Progenitor cell of endocrine pancreas (in vitro differentiated cells): ENCODE measurements at regions not wholly inside any gene's neighbourhood (a gene's known extent, or its start where the extent isn't known, plus 50 kb on each side); places are given as distances from the start of the nearest gene placed in this dataset.

Experiments
- DNase-seq: peaks from one replicate; pipeline ENCODE4 v3.0.0; 2021; ENCODE audit warnings: low spot score; ENCODE audit not compliant: unreplicated experiment
- H3K27ac Mint-ChIP-seq: 2 replicates; pipeline ENCODE4 v1.8.0; 2021; ENCODE audit warnings: mild to moderate bottlenecking, moderate library complexity, mixed read lengths
- H3K27me3 Mint-ChIP-seq: 2 replicates; pipeline ENCODE4 v1.8.0; 2021; ENCODE audit warnings: mixed read lengths
- H3K36me3 Mint-ChIP-seq: 2 replicates; pipeline ENCODE4 v1.8.0; 2022; ENCODE audit warnings: mixed read lengths; ENCODE audit not compliant: insufficient read depth
- H3K4me1 Mint-ChIP-seq: 2 replicates; pipeline ENCODE4 v1.8.0; 2021; ENCODE audit warnings: low read depth, mixed read lengths
- H3K4me3 Mint-ChIP-seq: 2 replicates; pipeline ENCODE4 v1.8.0; 2021; ENCODE audit warnings: low read depth, mild to moderate bottlenecking, moderate library complexity, mixed read lengths
- H3K9me3 Mint-ChIP-seq: 2 replicates; pipeline ENCODE4 v1.8.0; 2021; ENCODE audit warnings: low read depth, mixed read lengths
- TF ChIP-seq, protein P1 (sequence below): fragments of 200-600 bp; sonication (generic); IDR thresholded peaks from one replicate; pipeline ENCODE4 v1.5.0; 2021; ENCODE audit warnings: antibody characterized with exemption, mild to moderate bottlenecking; ENCODE audit not compliant: unreplicated experiment

DNA sequence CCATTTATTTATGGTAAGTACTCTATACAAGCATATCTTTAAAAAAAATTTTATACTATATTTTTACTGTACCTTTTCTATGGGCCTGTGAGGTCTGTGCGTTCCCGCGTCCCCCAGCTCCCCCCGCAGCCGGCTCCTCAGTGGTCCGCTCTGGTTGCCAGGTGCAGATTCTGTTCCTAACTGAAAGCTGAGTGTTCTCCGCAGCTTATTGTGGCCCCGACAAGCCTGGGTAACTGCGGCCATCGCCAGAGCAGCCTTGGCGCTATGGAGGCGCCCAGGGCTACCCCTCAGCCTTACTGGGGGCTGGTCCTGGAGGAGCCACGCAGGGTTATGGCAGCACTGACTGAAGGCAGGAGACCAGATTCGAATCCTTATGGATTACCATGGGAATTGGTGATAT lies 896.8 kb downstream of the PCDH17 start:
- H3K27ac Mint-ChIP-seq: no peak overlapping the region
- no peak for DNase-seq
- no peak overlapping the region for H3K4me3 Mint-ChIP-seq
- no peaks in the 10 kb centered on the region for H3K27me3 Mint-ChIP-seq
- TF ChIP-seq, protein P1, sequence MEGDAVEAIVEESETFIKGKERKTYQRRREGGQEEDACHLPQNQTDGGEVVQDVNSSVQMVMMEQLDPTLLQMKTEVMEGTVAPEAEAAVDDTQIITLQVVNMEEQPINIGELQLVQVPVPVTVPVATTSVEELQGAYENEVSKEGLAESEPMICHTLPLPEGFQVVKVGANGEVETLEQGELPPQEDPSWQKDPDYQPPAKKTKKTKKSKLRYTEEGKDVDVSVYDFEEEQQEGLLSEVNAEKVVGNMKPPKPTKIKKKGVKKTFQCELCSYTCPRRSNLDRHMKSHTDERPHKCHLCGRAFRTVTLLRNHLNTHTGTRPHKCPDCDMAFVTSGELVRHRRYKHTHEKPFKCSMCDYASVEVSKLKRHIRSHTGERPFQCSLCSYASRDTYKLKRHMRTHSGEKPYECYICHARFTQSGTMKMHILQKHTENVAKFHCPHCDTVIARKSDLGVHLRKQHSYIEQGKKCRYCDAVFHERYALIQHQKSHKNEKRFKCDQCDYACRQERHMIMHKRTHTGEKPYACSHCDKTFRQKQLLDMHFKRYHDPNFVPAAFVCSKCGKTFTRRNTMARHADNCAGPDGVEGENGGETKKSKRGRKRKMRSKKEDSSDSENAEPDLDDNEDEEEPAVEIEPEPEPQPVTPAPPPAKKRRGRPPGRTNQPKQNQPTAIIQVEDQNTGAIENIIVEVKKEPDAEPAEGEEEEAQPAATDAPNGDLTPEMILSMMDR: no peak
- peaks cover 3% of the 10 kb centered on the region for H3K36me3 Mint-ChIP-seq
- H3K4me1 Mint-ChIP-seq: no peaks in the 10 kb centered on the region
- H3K9me3 Mint-ChIP-seq: peaks cover 13% of the 10 kb centered on the region

- peaks cover 14% of the 10 kb centered on the region for H3K9me3 Mint-ChIP-seq
- H3K4me1 Mint-ChIP-seq: no peaks in the 10 kb centered on the region
- no peaks in the 10 kb centered on the region for H3K27me3 Mint-ChIP-seq
- H3K27ac Mint-ChIP-seq: no peak overlapping the region
- TF ChIP-seq, protein P1: no peak
- H3K4me3 Mint-ChIP-seq: no peak overlapping the region
- H3K36me3 Mint-ChIP-seq: peaks cover 3% of the 10 kb centered on the region
- no peak for DNase-seq
Measured at GRCh38 chr13:58531614-58532013, 900.1 kb downstream of the PCDH17 start.

DNA sequence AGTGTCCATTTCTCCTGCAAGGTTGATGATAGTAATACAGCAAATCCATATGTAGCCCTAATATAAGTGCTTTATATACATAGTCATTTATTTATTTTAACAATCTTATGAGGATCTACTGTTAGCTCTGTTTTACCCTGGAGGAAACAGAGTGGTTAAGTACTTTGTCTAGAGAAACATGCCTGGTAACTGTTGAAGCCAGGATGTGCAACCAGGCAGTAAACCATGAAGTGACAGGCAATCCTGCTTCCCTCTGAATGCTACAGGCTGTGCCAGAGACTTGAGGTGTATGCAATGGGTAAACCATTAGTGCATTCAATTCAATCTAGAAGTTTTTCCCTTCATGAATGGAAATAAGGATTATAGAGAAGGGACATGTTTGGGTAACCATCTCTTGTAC lies 911.0 kb downstream of the PCDH17 start:
- H3K9me3 Mint-ChIP-seq: peaks cover 15% of the 10 kb centered on the region
- H3K36me3 Mint-ChIP-seq: peaks cover 5% of the 10 kb centered on the region
- peaks cover 4% of the 10 kb centered on the region for H3K4me1 Mint-ChIP-seq
- no peak for DNase-seq
- H3K4me3 Mint-ChIP-seq: no peak overlapping the region
- no peak overlapping the region for H3K27ac Mint-ChIP-seq
- TF ChIP-seq, protein P1: no peak
- no peaks in the 10 kb centered on the region for H3K27me3 Mint-ChIP-seq

- Mint-ChIP-seq H3K4me3 (no peak overlapping the region), H3K36me3 (no peaks in the 10 kb centered on the region), H3K9me3 (no peaks in the 10 kb centered on the region), H3K27ac (no peak overlapping the region), H3K27me3 (no peaks in the 10 kb centered on the region), H3K4me1 (peaks cover 4% of the 10 kb centered on the region)
- TF ChIP-seq, protein P1: no peak
- no peak for DNase-seq
Measured at GRCh38 chr13:58547419-58547818, 915.9 kb downstream of the PCDH17 start.

- Mint-ChIP-seq H3K9me3 (peaks cover 3% of the 10 kb centered on the region), H3K27ac (no peak overlapping the region), H3K4me1 (peaks cover 13% of the 10 kb centered on the region), H3K36me3 (no peaks in the 10 kb centered on the region), H3K4me3 (no peak overlapping the region), H3K27me3 (no peaks in the 10 kb centered on the region)
- TF ChIP-seq, protein P1: no peak
- no peak for DNase-seq
Measured at GRCh38 chr13:58566176-58566575, 934.6 kb downstream of the PCDH17 start.
